Ammon's horn (tissue), 1 donor: ENCODE measurements at regions not wholly inside any gene's neighbourhood (a gene's known extent, or its start where the extent isn't known, plus 50 kb on each side); places are given as distances from the start of the nearest gene placed in this dataset.

Experiments used
- DNase-seq: peaks from one replicate; pipeline ENCODE4 v3.0.0-alpha.2; 2016; ENCODE audit warnings: low spot score

DNA sequence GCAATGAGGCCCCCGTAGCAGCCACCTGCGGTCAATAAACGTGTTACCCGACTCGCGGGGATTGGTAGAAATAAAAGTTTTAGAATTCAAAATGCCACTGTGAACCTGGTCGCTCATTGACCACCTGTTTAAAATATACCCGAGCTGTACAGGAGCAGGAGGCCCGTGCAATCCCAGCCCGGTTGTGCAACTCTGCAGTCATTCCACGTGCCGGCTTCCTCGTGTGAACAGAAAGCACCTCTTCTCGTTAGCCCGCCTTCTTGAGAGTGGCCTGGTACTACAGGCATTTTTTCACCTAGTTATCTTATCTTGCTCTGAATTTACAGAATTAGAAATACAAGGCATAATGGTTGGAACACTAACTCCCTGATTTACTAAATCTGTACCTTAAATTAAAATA lies 660.7 kb downstream of the GALR1 start:
- DNase-seq, result no peak

DNA sequence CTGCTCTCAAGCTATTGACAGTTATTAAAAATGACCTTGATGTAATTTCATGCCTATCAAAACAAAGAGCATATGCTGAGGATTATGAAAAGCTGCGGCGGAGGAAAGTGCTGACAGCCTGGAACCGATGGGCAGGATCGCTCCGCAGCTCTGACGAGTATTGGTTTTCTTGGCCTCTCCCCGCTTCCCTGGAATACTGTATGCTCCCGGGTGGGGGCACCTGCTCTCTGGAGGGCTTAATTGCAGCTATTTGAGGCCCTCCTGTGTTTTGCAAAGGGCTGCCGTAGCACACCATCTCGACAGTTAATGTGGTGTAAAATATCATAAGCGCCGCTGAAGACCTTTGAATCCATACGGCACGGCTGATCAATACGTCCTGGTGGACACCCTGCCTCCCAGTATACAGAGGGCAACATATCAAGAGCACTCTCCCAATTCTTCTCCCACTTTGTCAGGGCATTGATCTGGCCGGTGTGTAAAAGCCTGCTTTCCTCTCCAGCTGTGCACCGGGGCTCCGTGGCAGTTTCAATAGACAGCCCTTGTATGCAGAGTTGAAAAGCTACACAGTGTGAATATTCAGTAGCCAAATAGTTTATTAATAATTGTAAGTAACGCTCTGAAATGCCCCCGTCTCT lies 662.4 kb downstream of the GALR1 start:
- no peak for DNase-seq

GRCh38 chr18:77918730-77919129 lies 669.1 kb downstream of the GALR1 start:
- no peak for DNase-seq

- DNase-seq, result no peak
These were observed 670.3 kb downstream of the GALR1 start for GRCh38 chr18:77919923-77920322.

- DNase-seq, result no peak
These were observed 685.7 kb downstream of the GALR1 start for GRCh38 chr18:77935342-77935741.

DNA sequence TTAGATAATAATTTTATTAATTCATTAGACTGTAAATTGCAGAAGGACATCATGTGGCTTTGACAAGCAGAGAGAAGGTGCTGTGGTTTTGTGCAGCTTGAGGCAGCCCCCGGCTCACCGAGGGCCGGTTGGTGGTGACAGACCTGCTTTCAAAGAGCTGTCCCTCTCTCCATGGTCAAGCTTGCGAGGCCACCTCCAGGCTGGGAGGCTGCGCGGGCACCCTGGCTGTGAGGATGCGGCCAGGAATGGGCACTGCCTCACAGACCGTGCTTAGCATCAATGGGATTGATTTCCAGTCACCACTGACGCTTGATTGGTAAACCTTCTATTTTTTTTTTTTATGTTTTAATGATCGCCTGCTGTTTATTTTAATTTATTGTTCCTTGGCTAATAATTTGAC lies 690.9 kb downstream of the GALR1 start:
- DNase-seq, result no peak

DNA sequence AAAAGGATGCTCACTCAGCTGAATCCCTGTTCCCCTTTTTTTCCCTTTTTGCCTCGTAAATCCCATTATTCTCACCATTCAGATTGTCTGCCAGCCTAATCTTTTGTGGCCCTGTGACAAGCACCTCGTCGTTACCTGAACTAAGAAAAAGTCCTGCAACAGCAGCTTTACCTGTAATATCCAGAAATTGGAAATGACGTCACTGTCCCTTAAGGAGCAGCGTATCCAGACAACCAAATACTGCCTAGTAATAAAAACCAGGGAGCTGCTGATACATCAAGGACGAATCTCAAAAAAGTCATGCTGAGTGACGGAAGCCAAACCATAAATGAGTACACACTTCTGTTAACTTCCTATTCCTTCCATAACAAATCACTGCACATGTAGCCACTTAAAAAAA lies 694.9 kb downstream of the GALR1 start:
- DNase-seq, result no peak

DNA sequence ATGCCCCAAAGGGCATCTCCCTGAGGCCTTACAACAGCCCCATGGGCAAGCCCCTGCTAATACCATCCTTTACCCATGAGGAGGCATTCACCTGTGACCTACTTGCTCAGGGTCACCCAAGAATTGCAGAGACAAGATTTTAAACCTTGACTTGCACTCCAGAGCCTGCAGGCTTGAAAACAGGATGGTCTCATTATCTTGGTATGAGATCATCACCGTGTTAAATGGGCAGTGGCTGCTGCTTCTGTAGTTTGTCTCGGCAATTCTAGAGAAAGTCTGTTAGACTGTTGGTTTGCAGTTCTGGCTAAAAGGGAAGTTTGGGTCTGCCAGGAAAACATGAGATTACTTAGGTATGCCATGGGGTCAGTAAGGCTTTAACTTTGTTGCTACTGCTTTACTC lies 698.9 kb downstream of the GALR1 start:
- no peak for DNase-seq

DNA sequence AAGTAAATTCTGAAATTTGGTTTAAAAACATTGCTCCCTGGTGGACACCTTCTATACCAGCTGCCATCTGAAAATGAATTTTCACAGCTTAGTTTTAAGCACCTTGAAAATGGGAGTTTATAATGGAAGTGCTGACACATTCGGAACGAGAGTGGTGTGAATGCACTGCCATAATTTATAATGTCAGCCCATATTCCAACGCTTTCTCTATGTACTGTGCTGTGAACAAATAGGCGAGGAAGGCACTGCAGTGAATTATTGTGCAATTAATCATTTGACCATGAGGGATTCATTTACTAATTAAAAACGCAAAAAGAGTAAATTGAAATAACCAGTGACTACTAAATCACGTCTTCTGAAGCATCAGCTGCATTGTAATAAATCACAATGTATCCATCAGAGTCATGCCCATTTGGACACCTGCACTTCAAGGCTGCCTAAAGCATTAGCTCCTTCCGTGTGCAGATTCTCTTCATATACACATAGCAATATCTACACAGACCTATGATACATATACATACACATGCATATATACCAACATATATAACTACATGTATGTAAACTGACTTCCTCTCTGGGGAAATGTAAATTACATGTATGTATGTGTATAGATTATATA lies 699.8 kb downstream of the GALR1 start:
- DNase-seq, result no peak

DNA sequence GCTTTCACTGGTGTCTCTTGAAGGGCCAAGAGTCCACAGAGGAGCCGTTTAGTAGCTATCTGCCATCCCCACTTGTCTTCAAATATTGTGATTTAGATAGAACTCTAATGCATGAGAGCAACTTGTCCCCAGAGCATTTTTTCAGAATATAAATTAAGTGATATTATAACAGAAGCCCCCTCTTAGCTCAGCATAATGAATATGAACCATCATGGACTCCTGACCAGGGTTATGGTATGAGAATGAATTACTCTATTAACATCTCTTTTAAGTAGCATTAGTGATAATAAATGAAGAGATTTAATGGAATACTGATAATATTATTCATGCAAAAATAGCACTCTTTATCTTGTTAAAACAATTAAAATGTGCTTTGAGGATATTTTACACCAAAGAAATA lies 709.6 kb downstream of the GALR1 start:
- DNase-seq, result no peak

DNA sequence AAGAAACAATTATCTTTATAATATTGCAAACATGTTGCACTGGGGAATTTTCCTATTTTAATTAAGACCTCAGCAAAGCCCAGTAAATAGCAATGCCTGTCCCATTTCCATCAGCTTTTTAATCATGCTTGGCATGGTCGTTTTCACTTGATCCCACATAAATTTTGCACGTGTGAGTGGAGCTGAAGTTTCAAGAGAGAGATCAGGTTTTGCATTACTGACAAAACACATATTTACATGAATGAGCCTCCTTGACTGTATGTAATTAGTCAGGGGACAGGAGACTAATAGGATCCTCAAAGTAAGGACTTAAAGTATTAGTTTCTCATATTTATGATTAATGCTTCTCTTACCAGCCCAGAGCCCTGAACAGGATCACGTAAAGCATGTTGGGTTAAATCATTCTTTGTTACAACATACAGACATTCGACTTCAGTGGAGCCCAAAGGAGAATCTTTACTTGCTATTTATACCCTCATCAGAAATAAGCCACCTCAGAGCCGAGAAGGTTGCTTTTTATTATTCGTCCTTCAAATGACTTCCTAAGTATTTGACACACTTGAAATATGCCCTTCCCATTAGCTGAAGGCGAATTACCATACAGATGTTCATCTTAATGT lies 711.3 kb downstream of the GALR1 start:
- no peak for DNase-seq

- DNase-seq, result no peak
These were observed 717.4 kb downstream of the GALR1 start for GRCh38 chr18:77967071-77967470.

DNA sequence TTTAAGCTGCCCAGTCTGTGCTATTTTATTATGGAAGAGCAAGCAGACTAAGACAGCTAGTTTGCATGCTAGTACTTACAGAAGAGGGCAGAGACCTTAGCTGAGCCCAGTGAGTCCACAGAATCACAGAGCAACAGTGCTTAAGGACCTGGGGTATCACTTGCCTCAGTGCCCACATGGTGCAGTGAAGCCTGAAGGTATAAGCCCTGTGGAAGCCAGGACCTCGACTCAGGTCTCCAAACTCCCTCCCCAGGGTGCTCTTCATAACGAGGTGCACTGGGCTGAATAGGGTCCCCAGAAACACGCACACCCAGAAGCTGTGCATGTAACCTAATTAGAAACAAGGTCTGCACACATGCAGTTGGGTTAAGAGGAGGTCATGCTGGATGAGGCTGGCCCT lies 718.1 kb downstream of the GALR1 start:
- no peak for DNase-seq

DNA sequence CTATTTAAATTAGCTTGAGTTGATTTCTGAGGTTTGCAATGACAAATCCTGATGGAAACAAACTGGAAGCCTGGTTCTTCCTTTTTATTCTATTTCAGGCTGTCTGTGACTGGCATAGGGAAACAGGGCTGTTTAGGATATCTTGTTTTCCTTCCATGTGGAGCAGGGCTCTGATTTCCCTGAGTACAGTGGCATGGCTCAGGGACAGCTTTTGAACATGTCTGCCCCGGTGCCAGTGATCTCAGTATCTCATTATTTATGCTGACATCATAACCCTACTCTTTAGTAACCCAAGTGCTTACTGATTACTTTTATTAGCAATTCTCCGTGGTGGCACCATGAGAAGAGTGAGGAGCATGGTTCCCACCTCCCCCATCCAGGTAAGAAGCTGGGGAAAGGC lies 720.3 kb downstream of the GALR1 start:
- DNase-seq, result no peak

DNA sequence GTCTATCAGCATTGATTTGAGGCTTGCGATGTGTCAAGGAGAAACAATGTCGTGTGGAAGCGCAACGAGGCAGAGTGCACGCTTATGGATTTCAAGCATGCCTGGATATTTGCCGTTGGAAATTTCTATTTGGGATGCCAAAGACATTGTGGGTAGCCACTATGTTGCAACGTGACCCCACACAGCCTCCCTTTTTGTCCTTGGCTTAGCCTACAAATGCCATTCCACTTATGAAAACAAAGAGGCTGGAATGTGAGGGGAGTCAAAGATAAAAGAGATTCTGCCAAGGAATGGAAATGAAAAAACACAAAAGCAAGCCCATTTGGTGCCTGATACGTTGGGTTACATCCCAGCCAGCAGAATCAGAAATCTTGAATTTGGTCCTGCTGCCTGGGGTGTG lies 721.2 kb downstream of the GALR1 start:
- DNase-seq, result no peak

GRCh38 chr18:77973745-77974144 lies 724.1 kb downstream of the GALR1 start:
- DNase-seq, result no peak

DNA sequence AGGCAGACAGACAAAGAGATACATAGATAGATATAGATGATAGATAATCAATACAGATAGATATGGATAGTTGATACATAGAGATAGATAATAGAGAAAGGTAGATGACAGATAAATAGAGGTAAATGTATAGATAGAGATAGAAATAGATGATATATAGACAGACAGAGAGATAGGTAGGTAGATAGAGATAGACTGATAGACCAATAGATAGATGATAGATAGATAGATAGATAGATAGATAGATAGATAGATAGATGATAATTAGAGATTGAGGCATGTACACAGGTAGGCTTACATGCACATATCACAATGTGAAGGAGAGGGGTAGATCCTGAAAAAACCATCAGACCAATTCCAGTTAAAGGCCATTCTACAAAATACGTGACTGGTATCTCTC lies 724.7 kb downstream of the GALR1 start:
- no peak for DNase-seq

DNA sequence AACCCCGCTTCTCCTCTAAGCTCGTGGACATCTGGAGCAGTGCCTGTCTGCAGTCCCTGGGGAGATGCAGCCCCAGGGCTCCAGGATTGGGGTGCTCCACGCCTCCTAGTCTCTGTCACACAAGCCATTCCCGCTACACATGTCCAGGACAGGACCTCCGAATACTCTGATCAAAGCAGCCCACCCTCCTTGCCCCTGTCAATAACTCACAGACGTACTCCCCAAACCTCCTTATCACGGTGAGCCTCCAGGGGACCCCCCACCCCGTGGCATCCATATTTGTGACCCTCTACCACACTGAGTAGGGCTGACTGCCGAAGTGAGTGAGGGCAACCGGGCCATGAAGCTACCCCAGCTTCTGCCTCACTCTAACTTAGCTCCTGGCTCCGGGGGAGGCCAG lies 727.7 kb downstream of the GALR1 start:
- no peak for DNase-seq

DNA sequence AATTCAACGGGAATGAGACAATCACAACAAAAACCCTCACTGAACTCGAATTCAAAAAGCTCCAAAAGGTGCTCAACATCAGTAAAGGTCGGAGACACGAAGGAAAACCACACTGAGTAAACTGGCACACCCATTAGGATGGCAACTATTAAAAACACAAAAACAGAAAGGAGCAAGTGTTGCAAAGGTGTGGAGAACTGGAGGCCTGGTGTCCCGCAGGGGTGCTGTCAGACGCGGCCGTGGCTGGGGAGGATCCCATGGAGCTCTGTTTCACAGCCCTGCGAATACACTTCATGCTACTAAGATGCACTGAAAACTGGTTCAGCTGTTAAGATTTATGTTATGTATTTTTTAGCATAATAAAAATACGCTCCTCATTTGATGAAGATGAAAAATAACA lies 730.6 kb downstream of the GALR1 start:
- DNase-seq, result no peak

- DNase-seq, result no peak
These were observed 732.2 kb downstream of the GALR1 start for GRCh38 chr18:77981874-77982273.

- no peak for DNase-seq
These were observed 733.6 kb downstream of the GALR1 start for GRCh38 chr18:77983270-77983669.

- peak; percentile 41 for DNase-seq
These were observed 734.5 kb downstream of the GALR1 start for GRCh38 chr18:77984178-77984577.

DNA sequence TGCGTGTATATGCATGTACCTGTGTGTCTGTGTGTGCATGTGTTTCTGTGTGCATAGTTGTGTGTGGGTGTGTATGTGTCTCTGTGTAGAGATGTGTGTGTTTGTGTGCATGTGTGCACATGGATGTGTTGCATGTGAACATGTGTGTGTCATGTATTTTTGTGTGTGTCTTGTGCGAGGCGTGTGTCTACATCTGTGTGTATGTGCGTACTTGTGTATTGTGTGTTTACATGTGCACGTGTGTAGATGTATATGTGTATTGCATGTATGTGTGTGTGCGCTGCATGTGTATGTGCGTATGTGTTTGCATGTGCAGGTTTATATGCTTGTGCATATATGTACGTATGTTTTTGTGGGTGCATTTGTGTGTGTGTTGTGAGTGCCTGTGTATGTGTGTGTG lies 735.2 kb downstream of the GALR1 start:
- no peak for DNase-seq
